Muscle of leg (tissue), 3 donors: ENCODE measurements at regions not wholly inside any gene's neighbourhood (a gene's known extent, or its start where the extent isn't known, plus 50 kb on each side); places are given as distances from the start of the nearest gene placed in this dataset.

ENCODE experiments used
- DNase-seq: peaks from one replicate; pipeline ENCODE4 v3.0.0; 2013
- H3K27ac ChIP-seq: one replicate; pipeline ENCODE4 v1.5.1; 2013; ENCODE audit warnings: mild to moderate bottlenecking, low read length, control low read depth
- H3K27me3 ChIP-seq: one replicate; pipeline ENCODE4 v1.6.1; 2013; ENCODE audit warnings: low read length; ENCODE audit not compliant: control insufficient read depth, insufficient read depth
- H3K36me3 ChIP-seq: one replicate; pipeline ENCODE4 v1.6.1; 2013; ENCODE audit warnings: low read length; ENCODE audit not compliant: control insufficient read depth, insufficient read depth
- H3K4me1 ChIP-seq: one replicate; pipeline ENCODE4 v1.6.1; 2013; ENCODE audit warnings: low read length; ENCODE audit not compliant: control insufficient read depth, insufficient read depth
- H3K4me3 ChIP-seq: one replicate; pipeline ENCODE4 v1.5.1; 2013; ENCODE audit warnings: low read length, control low read depth
- H3K9me3 ChIP-seq: replicated peaks from 2 replicates; pipeline ENCODE4 v1.6.1; 2013; ENCODE audit warnings: low read depth, low read length; ENCODE audit not compliant: control insufficient read depth
- WGBS: methylation state at CpG from one replicate; pipeline ENCODE4 v1.1.5; 2013; ENCODE audit warnings: missing lambda C conversion rate; ENCODE audit not compliant: insufficient coverage; 5-methylcytosine and 5-hydroxymethylcytosine counted together

- H3K27ac ChIP-seq, result no peak overlapping the region
- no peak overlapping the region for H3K4me3 ChIP-seq
- no CpG with 5 or more reads among the region's 1 CpG for WGBS
- peaks cover 6% of the 10 kb centered on the region for H3K27me3 ChIP-seq
- H3K36me3 ChIP-seq, result no peaks in the 10 kb centered on the region
- DNase-seq, result no peak
- H3K9me3 ChIP-seq, result no peaks in the 10 kb centered on the region
- no peaks in the 10 kb centered on the region for H3K4me1 ChIP-seq
These were observed 64.2 kb upstream of the FAM20A start for GRCh38 chr17:68665373-68665772.

DNA sequence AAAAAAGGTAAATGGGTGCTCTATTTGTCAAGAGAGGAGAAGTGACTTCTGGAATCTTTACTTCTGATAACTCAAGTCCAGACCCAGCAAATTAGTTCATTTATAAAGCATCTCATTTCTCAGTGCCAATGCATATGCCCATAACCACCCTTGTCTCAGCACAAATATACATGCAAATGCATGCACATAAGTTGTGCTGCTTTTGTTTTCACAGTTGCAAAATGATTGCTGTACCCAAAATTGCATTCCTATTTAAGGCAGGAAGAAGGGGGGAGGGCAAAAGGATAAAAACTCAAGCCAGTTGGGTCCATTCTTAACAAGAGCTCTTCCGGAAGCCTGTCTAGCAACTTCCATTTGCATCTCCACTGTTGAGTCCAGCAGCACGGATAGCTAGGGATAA is 61.3 kb upstream of the FAM20A start:
- WGBS, result 80% methylated on average over 2 of the region's 2 CpGs
- Histone ChIP-seq H3K9me3 (no peaks in the 10 kb centered on the region), H3K4me1 (no peaks in the 10 kb centered on the region), H3K27me3 (no peaks in the 10 kb centered on the region), H3K36me3 (no peaks in the 10 kb centered on the region), H3K27ac (no peak overlapping the region), H3K4me3 (no peak overlapping the region)
- no peak for DNase-seq

DNA sequence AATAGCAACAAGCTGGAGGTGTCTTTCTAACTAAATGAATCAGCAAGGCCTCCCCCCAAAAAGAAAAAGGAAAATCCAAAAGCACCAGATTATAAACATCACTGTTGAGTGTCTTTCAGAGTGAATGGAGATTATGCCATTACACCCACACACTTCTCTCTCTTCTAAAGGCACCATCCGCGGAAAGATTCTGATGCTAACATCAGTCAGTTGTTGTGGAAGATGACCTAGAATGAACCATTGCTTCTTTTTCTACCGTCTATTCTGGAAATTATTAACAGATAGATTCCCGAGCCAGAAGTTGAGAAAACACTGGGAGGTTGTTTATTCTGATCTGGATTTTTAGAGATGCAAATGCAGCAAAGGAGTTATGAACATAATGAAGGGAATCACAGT is 60.9 kb upstream of the FAM20A start:
- no peaks in the 10 kb centered on the region for H3K4me1 ChIP-seq
- no peaks in the 10 kb centered on the region for H3K36me3 ChIP-seq
- H3K27ac ChIP-seq, result no peak overlapping the region
- no peaks in the 10 kb centered on the region for H3K9me3 ChIP-seq
- WGBS, result 83% methylated on average over 1 of the region's 4 CpGs
- no peak overlapping the region for H3K4me3 ChIP-seq
- DNase-seq, result no peak
- H3K27me3 ChIP-seq, result no peaks in the 10 kb centered on the region

DNA sequence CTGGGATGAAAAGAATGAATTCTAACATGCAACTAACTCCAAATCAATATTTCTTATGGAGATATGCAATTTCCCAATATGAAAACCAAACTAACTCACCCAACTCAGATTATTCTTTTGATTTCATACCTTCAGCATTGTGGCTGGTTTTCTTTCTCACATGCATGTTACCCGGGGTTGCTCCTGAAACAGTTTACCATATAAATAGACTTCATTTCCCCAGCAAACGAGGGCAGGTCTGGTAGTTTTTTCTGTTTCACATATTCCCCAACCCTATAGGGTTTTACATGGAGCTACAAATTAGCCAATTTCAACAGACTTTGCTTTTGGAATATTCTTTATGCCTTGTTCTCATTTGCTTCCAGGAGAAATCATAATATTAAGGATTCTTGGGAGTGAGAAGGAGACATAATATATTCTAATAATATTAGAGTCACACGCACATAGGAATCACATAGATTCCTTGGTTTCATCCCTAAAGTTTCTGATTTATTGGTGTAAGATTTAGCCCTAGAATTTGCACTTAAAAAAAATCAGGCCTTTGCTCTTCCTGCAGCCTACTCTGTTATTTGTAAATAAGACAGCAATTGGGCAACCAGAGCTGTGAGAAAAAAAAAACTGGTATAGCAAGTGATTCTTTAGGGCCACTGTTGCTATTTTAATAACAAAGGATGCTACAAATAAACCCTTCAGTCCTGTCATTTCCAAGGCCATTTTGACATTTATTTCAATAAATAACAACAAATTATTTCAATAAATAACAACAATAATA is 60.3 kb upstream of the FAM20A start:
- DNase-seq, result no peak
- Histone ChIP-seq H3K27ac (no peak overlapping the region), H3K4me1 (no peaks in the 10 kb centered on the region), H3K4me3 (no peak overlapping the region), H3K9me3 (no peaks in the 10 kb centered on the region), H3K27me3 (no peaks in the 10 kb centered on the region), H3K36me3 (no peaks in the 10 kb centered on the region)
- no CpG with 5 or more reads among the region's 3 CpGs for WGBS

DNA sequence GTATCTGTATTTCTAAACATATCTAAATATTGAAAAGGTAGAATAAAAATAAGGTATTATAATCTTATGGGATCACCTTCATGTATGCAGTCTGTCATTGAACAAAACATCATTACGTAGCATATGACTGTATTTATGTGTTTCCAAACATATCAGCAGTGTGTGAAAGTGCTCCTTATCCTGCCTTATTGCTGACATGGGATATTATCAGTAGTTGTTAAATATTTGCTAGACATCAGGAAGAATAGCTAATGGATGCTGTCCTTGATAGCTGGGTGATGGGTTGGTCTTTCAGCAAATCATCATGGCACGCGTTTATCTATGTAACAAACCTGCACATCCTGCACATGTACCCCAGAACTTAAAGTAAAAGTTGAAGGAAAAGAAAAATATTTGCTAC is 59.1 kb upstream of the FAM20A start:
- Histone ChIP-seq H3K27me3 (no peaks in the 10 kb centered on the region), H3K27ac (no peak overlapping the region), H3K4me3 (no peak overlapping the region), H3K4me1 (no peaks in the 10 kb centered on the region), H3K36me3 (no peaks in the 10 kb centered on the region), H3K9me3 (no peaks in the 10 kb centered on the region)
- no CpG with 5 or more reads among the region's 3 CpGs for WGBS
- no peak for DNase-seq

DNA sequence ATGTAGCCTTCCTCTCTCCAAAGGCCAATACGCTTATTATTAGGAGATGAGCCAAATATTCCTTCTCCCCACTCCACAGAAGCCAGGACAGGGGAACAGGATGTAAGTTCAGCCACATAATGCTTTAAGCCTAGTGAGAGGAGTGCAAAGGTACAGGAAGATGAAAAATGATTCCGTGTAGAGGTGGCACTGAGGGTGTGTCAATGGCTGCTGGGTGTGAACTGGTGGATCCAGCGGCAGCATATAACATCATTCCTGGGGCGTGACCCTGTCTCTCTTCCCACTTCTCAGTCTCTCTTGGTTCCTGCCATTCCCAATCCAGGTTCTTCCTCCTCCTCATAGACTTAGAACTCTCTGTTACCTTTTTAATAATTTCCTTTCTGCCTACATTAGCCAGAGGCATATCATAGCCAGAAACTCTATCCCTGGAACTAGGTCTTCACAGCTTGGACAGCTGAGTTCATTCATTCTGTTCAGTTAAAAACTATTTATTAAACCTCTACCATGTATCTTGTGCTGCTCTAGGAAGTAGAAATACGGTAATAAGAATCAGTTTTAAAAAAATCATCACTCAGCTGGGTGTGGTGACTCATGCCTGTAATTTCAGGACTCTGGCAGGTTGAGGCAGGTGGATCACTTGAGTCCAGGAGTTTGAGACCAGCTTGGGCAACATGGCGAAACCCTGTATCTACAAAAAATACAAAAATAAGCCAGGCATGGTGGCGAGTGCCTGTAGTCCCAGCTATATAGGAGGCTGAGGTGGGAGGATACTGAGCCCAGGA is 58.0 kb upstream of the FAM20A start:
- Histone ChIP-seq H3K27ac (no peak overlapping the region), H3K4me3 (no peak overlapping the region), H3K36me3 (no peaks in the 10 kb centered on the region), H3K27me3 (no peaks in the 10 kb centered on the region), H3K4me1 (no peaks in the 10 kb centered on the region), H3K9me3 (no peaks in the 10 kb centered on the region)
- DNase-seq, result no peak
- WGBS, result 86% methylated on average over 2 of the region's 7 CpGs

DNA sequence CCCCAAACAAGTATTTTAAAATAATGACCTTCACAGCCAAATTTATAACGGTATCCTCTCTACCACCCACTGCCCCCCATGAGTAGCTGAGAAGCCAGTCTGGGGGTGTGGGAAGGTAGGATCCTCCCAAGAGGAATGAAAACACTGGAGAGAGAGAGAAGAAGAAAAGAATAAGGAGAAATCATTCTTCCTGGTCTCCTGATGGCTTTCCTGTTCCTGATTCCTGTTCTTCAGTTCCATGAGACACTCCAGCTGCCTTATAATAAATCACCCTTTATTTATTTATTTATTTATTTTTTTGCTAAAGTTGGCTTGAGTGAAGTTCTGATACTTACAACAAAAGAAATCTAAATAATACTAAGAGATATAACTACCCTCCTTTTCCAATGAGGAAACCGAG is 56.4 kb upstream of the FAM20A start:
- Histone ChIP-seq H3K9me3 (no peaks in the 10 kb centered on the region), H3K4me1 (no peaks in the 10 kb centered on the region), H3K4me3 (no peak overlapping the region), H3K27ac (no peak overlapping the region), H3K36me3 (no peaks in the 10 kb centered on the region), H3K27me3 (no peaks in the 10 kb centered on the region)
- WGBS, result no CpG with 5 or more reads among the region's 2 CpGs
- no peak for DNase-seq

- Histone ChIP-seq H3K4me1 (no peaks in the 10 kb centered on the region), H3K27ac (no peak overlapping the region), H3K4me3 (no peak overlapping the region), H3K36me3 (no peaks in the 10 kb centered on the region), H3K27me3 (no peaks in the 10 kb centered on the region), H3K9me3 (no peaks in the 10 kb centered on the region)
- DNase-seq, result no peak
- WGBS, result 67% methylated on average over 2 of the region's 4 CpGs
These were observed 56.0 kb upstream of the FAM20A start for GRCh38 chr17:68657166-68657565.

DNA sequence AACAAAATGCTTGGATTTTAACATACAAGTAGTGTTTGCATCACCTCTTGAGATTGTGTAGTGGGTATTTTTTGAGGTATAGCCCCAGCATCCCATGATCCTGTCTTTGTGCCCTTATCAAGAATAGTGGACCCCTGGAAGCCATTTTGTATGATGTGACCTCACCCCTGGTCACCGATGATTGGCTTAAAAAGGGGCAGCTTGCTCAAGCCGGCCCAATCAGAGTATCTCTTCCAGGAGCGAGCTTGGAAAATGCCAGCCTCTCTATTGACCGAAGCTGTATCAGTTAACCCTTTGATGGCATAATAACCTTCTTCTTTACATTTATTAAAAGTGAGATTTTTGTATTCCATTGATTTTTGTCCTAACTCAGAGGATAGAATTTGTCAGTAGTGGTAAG is 55.5 kb upstream of the FAM20A start:
- Histone ChIP-seq H3K27me3 (no peaks in the 10 kb centered on the region), H3K36me3 (no peaks in the 10 kb centered on the region), H3K9me3 (no peaks in the 10 kb centered on the region), H3K27ac (no peak overlapping the region), H3K4me1 (no peaks in the 10 kb centered on the region), H3K4me3 (no peak overlapping the region)
- no peak for DNase-seq
- WGBS, result no CpG with 5 or more reads among the region's 4 CpGs
